ENCODE measurements at regions not wholly inside any gene's neighbourhood (a gene's known extent, or its start where the extent isn't known, plus 50 kb on each side); places are given as distances from the start of the nearest gene placed in this dataset.

- no peak for DNase-seq
Observed at GRCh38 chr5:171692107-171692506, 93.5 kb upstream of the SMIM23 start.

GRCh38 chr5:171692936-171693335 lies 92.7 kb upstream of the SMIM23 start:
- no peak for DNase-seq

GRCh38 chr5:171693412-171693811 lies 92.2 kb upstream of the SMIM23 start:
- DNase-seq = no peak

GRCh38 chr5:171695804-171696203 lies 89.8 kb upstream of the SMIM23 start:
- DNase-seq = no peak

GRCh38 chr5:171697221-171698102 lies 88.2 kb upstream of the SMIM23 start:
- DNase-seq = no peak

GRCh38 chr5:171700318-171700912 lies 85.2 kb upstream of the SMIM23 start:
- DNase-seq = peak; percentile 55

GRCh38 chr5:171701100-171701541 lies 84.5 kb upstream of the SMIM23 start:
- peak; percentile 62 for DNase-seq

- DNase-seq = peak; percentile 52
Observed at GRCh38 chr5:171702135-171702770, 83.4 kb upstream of the SMIM23 start.

GRCh38 chr5:171703146-171703545 lies 82.5 kb upstream of the SMIM23 start:
- no peak for DNase-seq

GRCh38 chr5:171705036-171705435 lies 80.6 kb upstream of the SMIM23 start:
- DNase-seq = no peak

GRCh38 chr5:171705830-171706468 lies 79.7 kb upstream of the SMIM23 start:
- DNase-seq = no peak

GRCh38 chr5:171706736-171707441 lies 78.7 kb upstream of the SMIM23 start:
- no peak for DNase-seq

- DNase-seq = no peak
Observed at GRCh38 chr5:171707442-171707792, 78.2 kb upstream of the SMIM23 start.

GRCh38 chr5:171709930-171710329 lies 75.7 kb upstream of the SMIM23 start:
- no peak for DNase-seq

GRCh38 chr5:171710451-171711024 lies 75.1 kb upstream of the SMIM23 start:
- DNase-seq = no peak

GRCh38 chr5:171711571-171711970 lies 74.0 kb upstream of the SMIM23 start:
- DNase-seq = no peak

- no peak for DNase-seq
Observed at GRCh38 chr5:171712616-171713015, 73.0 kb upstream of the SMIM23 start.

GRCh38 chr5:171713152-171713551 lies 72.5 kb upstream of the SMIM23 start:
- DNase-seq = no peak

GRCh38 chr5:171714261-171714660 lies 71.4 kb upstream of the SMIM23 start:
- DNase-seq = no peak

GRCh38 chr5:171714851-171715250 lies 70.8 kb upstream of the SMIM23 start:
- DNase-seq = no peak

GRCh38 chr5:171715551-171715950 lies 70.1 kb upstream of the SMIM23 start:
- DNase-seq = no peak

- no peak for DNase-seq
Observed at GRCh38 chr5:171720086-171720485, 65.5 kb upstream of the SMIM23 start.
